Omental fat pad (tissue), 3 donors: ENCODE measurements at regions not wholly inside any gene's neighbourhood (a gene's known extent, or its start where the extent isn't known, plus 50 kb on each side); places are given as distances from the start of the nearest gene placed in this dataset.

Source experiments
- ATAC-seq: fragments of 150-250 bp; one replicate; pipeline ENCODE4 v1.9.1; 2016; ENCODE audit warnings: mild to moderate bottlenecking, moderate library complexity; ENCODE audit not compliant: low FRiP score
- DNase-seq: peaks from one replicate; pipeline ENCODE4 v3.0.0-alpha.2; 2019; ENCODE audit warnings: low spot score
- TF ChIP-seq, protein P1 (sequence below), 3 donors: fragments of 450-650 bp; IDR thresholded peaks; one replicate each; pipeline ENCODE4 v1.5.1; 2016 to 2017; ENCODE audit warnings: antibody characterized with exemption in 3 of 3, mild to moderate bottlenecking in 3 of 3, moderate library complexity in 2 of 3

DNA sequence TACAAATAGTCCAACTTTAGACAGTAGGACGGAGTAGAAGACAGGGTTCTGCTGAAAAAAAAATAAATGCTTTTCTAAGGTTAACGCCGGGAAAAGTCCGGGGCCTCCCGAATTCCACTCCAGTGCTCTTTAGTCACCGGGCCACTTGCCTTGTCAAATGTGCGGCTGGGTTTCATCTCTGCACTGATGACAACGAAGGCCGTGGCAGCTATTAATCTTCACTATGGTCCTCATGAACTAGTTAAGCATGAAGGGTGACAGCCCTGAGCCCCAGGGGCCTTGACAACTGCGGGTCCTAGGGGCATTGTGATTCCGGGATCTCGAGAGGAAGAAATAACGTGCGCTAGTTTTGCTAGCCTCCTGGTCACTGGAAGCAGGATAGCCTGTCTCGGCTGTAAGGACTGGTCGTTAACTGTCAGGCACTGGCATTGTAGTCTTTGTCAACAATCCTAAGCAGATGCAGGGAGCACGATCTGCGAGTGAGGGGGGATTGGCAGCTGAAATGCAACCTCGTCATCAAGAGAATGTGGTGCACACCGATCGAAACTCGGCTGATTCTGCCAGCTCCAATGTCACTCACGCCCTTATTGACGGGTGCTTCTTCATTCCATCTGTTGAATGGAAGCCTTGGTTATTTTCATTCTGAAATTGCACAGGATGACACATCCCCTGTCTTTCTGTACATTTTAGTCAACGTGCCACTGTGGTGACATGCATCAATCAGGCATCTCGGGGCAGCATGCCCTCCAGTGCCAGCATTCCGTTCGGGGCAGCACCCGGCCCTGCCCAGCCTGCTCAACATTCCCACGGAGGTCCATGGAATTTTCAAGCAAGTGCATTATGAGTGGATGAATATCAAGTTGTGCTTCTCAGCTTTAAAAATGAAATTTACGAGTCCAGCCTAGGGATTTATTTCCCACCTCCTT lies 51.6 kb upstream of the MGMT start:
- ATAC-seq (no peak), DNase-seq (no peak)
- TF ChIP-seq, protein P1, sequence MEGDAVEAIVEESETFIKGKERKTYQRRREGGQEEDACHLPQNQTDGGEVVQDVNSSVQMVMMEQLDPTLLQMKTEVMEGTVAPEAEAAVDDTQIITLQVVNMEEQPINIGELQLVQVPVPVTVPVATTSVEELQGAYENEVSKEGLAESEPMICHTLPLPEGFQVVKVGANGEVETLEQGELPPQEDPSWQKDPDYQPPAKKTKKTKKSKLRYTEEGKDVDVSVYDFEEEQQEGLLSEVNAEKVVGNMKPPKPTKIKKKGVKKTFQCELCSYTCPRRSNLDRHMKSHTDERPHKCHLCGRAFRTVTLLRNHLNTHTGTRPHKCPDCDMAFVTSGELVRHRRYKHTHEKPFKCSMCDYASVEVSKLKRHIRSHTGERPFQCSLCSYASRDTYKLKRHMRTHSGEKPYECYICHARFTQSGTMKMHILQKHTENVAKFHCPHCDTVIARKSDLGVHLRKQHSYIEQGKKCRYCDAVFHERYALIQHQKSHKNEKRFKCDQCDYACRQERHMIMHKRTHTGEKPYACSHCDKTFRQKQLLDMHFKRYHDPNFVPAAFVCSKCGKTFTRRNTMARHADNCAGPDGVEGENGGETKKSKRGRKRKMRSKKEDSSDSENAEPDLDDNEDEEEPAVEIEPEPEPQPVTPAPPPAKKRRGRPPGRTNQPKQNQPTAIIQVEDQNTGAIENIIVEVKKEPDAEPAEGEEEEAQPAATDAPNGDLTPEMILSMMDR (IDR thresholded peaks at IDR 0.05), result no peak

DNA sequence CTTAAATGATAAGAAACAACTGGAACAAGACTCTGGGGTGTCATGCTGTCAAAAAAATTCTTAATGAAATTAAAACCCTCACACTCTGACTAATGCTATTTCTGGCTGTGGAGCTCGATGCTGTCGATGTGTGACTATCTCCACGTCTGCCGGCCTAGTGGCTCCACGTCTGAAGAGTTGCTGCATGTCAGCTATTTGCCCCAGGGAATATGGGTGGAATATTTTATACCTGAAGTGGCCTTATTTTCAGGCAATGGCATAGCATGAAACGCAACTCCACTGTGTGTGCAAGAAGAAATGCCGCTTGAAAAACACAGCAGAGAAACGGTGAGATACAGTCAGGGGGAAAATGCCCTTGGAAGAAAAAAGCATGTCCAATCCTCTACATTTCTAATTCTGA lies 50.9 kb upstream of the MGMT start:
- ATAC-seq (no peak), DNase-seq (no peak)
- TF ChIP-seq, protein P1 (IDR thresholded peaks at IDR 0.05), result no peak

DNA sequence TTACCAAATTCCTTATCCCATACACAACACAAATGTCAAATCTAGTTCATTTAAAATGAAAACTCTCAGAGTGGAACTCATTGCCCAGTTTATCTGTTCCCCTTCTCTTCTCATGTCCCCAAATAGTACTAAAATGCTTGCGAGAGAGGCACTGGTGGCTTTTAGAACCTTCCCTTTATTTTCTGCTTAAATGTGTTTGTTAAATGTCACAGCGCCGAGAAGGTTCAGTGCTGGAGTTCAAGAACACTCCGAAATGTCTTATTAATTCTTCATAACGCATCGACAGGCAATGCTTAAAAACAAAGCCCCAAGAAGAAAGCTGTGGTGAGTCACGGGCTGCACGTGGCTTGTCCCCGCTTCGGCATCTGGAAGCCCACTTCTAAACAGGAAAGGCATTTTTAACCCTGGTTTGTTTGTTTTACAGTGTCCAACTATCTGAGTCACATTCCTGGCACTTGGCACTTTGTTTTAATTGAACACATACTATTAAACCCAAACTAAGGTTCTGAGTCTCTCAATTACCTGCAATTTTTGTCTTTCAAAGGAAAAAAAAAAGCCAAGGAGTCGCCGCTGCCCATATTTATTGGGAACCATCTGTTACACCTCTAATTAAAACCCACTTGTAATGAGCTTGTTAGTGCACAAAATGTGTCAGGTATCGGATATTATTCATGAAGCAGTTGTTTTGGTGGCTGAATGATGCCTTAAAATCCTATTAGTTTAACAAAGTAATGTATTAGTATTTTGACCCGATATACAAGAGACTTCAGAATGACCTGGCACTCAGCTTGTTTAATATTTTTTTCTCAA lies 49.9 kb upstream of the MGMT start:
- DNase-seq, result no peak
- TF ChIP-seq, protein P1 (IDR thresholded peaks at IDR 0.05), result no peak
- no peak for ATAC-seq
